GM12878 (cell line): ENCODE measurements at regions not wholly inside any gene's neighbourhood (a gene's known extent, or its start where the extent isn't known, plus 50 kb on each side); places are given as distances from the start of the nearest gene placed in this dataset.

Source experiments
- ATAC-seq: fragments of 200-7000 bp; cut with Tn5 transposase; 3 replicates; pipeline ENCODE4 v1.9.1; 2020; ENCODE audit warnings: mild to moderate bottlenecking, moderate library complexity
- BruUV-seq: library from RNA; stranded (reverse); fragments of 400-500 nt; replicated peaks from 2 replicates; lab custom pipeline; 2021; lab: Mats Ljungman, UMichigan
- CTCF ChIA-PET: fragments of 300-600 bp; sonication (Branson Sonifier 250); formaldehyde crosslinking; extraction: SDS; loops from one replicate; lab custom pipeline; 2021; ENCODE audit warnings: inconsistent platforms; lab: Yijun Ruan, JAX
- POLR2A ChIA-PET: fragments of 350-600 bp; formaldehyde crosslinking; extraction: SDS; loops from one replicate; lab custom pipeline; 2021; ENCODE audit warnings: inconsistent platforms; lab: Charles Lee
- RAD21 ChIA-PET: fragments of 300-600 bp; sonication (Branson Sonifier 250); formaldehyde crosslinking; loops from one replicate; lab custom pipeline; 2023; ENCODE audit warnings: antibody characterized with exemption; ENCODE audit not compliant: unreplicated experiment; lab: Charles Lee
- SMC1A ChIA-PET: fragments of 300-600 bp; sonication (Branson Sonifier 250); formaldehyde crosslinking; loops from one replicate; lab custom pipeline; 2023; ENCODE audit not compliant: unreplicated experiment, uncharacterized antibody; lab: Charles Lee
- DNase-seq: peaks from one replicate; pipeline ENCODE4 v3.0.0-alpha.2; 2011; ENCODE audit warnings: low read depth, low spot score
- FAIRE-seq: peaks from 3 replicates; lab custom pipeline; 2011; peaks lifted over from hg19 to GRCh38; lab: Jason Lieb, UNC
- H2AFZ ChIP-seq: 2 replicates; pipeline ENCODE4 v1.6.0; 2011; ENCODE audit warnings: low read depth, low read length, control low read depth; ENCODE audit not compliant: control insufficient read depth
- H3K27ac ChIP-seq: 2 replicates; pipeline ENCODE4 v1.5.1; 2011; ENCODE audit warnings: control low read depth; ENCODE audit not compliant: control insufficient read depth, insufficient read depth
- H3K27me3 ChIP-seq, 2 experiments: replicated peaks in 1 of 2; 2 replicates each; pipeline versions ENCODE4 v1.6.0 to v1.6.1; 2011; ENCODE audit warnings: low read length in 1 of 2; ENCODE audit not compliant: control insufficient read depth in 2 of 2, insufficient read depth in 2 of 2
- H3K36me3 ChIP-seq, 2 experiments: 2 replicates each; pipeline ENCODE4 v1.5.1; 2011; ENCODE audit warnings: low read length in 1 of 2; ENCODE audit not compliant: control insufficient read depth in 2 of 2, insufficient read depth in 2 of 2
- H3K4me1 ChIP-seq: 2 replicates; pipeline ENCODE4 v1.6.1; 2011; ENCODE audit warnings: mild to moderate bottlenecking, low read length, moderate library complexity, mixed read lengths; ENCODE audit not compliant: control insufficient read depth, insufficient read depth
- H3K4me2 ChIP-seq: 2 replicates; pipeline ENCODE4 v1.6.0; 2011; ENCODE audit warnings: control low read depth; ENCODE audit not compliant: control insufficient read depth, insufficient read depth
- H3K4me3 ChIP-seq: fragments of 200-600 bp; sonication (generic); 2 replicates; pipeline ENCODE4 v1.5.1; 2016
- H3K79me2 ChIP-seq: 2 replicates; pipeline ENCODE4 v1.6.0; 2011; ENCODE audit warnings: low read length; ENCODE audit not compliant: control insufficient read depth, insufficient read depth
- H3K9ac ChIP-seq: 2 replicates; pipeline ENCODE4 v1.8.0; 2011; ENCODE audit warnings: low read length, control low read depth, mixed read lengths; ENCODE audit not compliant: control insufficient read depth, insufficient read depth
- H3K9me3 ChIP-seq: replicated peaks from 3 replicates; pipeline ENCODE4 v1.5.1; 2011; ENCODE audit warnings: mild to moderate bottlenecking, low read length; ENCODE audit not compliant: control insufficient read depth, insufficient read depth
- H4K20me1 ChIP-seq: 2 replicates; pipeline ENCODE4 v1.6.0; 2011; ENCODE audit not compliant: control insufficient read depth, insufficient read depth
- KLF5 ChIP-seq: fragments of 450-650 bp; IDR thresholded peaks from 2 replicates; pipeline ENCODE4 v1.6.1; 2014; ENCODE audit warnings: mild to moderate bottlenecking; ENCODE audit not compliant: partially characterized antibody
- NFXL1 ChIP-seq: fragments of 450-650 bp; IDR thresholded peaks from 2 replicates; pipeline ENCODE4 v1.6.1; 2017; ENCODE audit warnings: antibody characterized with exemption, mild to moderate bottlenecking, borderline replicate concordance
- PAX5 ChIP-seq: IDR thresholded peaks from 2 replicates; pipeline ENCODE4 v1.6.1; 2011; ENCODE audit warnings: low read depth, low read length, borderline replicate concordance
- PAX8 ChIP-seq: fragments of 450-650 bp; IDR thresholded peaks from 2 replicates; pipeline ENCODE4 v1.6.1; 2017; ENCODE audit warnings: mild to moderate bottlenecking, moderate library complexity
- POLR2AphosphoS5 ChIP-seq: IDR thresholded peaks from 2 replicates; pipeline ENCODE4 v1.6.1; 2011; ENCODE audit warnings: mild to moderate bottlenecking, low read length, inconsistent platforms
- SP1 ChIP-seq: IDR thresholded peaks from one replicate; pipeline ENCODE4 v1.6.1; 2011; ENCODE audit warnings: low read depth, low read length
- ZNF274 ChIP-seq: IDR thresholded peaks from one replicate; pipeline ENCODE4 v1.8.0; 2011; ENCODE audit not compliant: insufficient read length, insufficient read depth
- ZNF622 ChIP-seq: fragments of 450-650 bp; IDR thresholded peaks from 2 replicates; pipeline ENCODE4 v1.6.1; 2017; ENCODE audit warnings: mild to moderate bottlenecking, inconsistent platforms
- WGBS: methylation state at CpG from one replicate; pipeline ENCODE4 v1.1.6; 2016; ENCODE audit warnings: low lambda C conversion rate; ENCODE audit not compliant: insufficient replicate concordance, insufficient coverage; ENCODE audit errors: missing lambda C conversion rate; 5-methylcytosine and 5-hydroxymethylcytosine counted together
- in situ Hi-C: fragments of 300-500 bp; cut with MboI; formaldehyde crosslinking; loops from 9 replicates; pipeline ENCODE4 v1.14.3; 2018; ENCODE audit warnings: mixed read lengths
- intact Hi-C: fragments of 100-400 bp; cut with micrococcal nuclease; formaldehyde crosslinking; loops from one replicate; pipeline ENCODE4 v1.14.2; 2022; ENCODE audit not compliant: unreplicated experiment
- TF ChIP-seq, protein P1 (sequence below): IDR thresholded peaks from 2 replicates; pipeline ENCODE4 v1.6.1; 2011; ENCODE audit warnings: borderline replicate concordance, low read depth, mild to moderate bottlenecking, moderate library complexity, mixed read lengths, low read length; ENCODE audit not compliant: insufficient read depth; ENCODE audit errors: extremely low read length
- TF ChIP-seq, protein P2 (sequence below): fragments of 450-650 bp; IDR thresholded peaks from 2 replicates; pipeline ENCODE4 v1.6.1; 2016; ENCODE audit warnings: mild to moderate bottlenecking, moderate library complexity, borderline replicate concordance

DNA sequence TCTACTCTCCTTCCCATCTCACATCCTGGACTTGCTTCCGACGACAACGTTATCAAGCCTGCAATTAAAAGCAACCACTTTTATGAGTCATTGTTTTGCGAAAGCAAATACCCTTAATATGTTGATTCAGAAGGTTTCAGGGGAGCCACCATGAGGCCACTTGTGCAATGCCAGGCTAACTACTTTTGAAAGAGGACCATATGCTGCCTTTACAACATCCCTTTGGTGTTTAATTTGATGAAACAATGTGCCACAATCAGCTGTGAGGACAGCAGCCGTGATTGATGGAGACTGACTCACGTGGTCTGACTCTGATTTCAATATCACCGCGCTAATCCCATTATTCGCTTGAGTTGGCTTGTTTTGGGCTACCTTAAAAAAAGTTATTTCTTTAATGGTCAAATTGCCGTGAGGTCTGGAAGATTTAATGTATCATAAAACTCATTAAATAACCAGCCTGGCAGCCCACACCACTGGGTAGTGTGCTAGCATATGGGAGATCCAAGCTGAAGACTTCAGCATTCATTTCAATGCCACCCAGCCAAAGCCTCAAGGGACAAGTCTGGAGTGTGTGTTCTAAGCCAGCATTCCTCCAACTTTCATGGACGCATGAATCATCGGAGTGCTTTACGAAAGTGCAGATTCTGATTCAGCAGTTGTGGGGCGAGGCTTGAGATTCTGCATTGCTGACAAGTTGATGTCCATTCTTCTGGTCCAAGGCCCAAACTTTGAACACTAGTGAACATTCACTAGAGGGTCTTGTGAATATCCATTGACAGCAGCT, 73.3 kb upstream of the PAXBP1 start:
- no peak overlapping the region for H3K4me2 ChIP-seq
- FAIRE-seq, result no peak
- 76% methylated on average over 14 of the region's 14 CpGs for WGBS

More for the DNA sequence above, 73.3 kb upstream of the PAXBP1 start:
- Histone ChIP-seq H4K20me1 (no peaks in the 10 kb centered on the region), H3K79me2 (no peaks in the 10 kb centered on the region), H3K27ac (no peak overlapping the region), H3K9ac (no peak overlapping the region), H3K27me3 (peaks cover 0 to 2% of the 10 kb centered on the region in 2 experiments; a peak in 3 of 4 replicates), H3K4me1 (no peaks in the 10 kb centered on the region), H3K9me3 (no peaks in the 10 kb centered on the region), H2AFZ (no peak overlapping the region), H3K36me3 (no peaks in the 10 kb centered on the region), H3K4me3 (no peak overlapping the region)
- BruUV-seq, result no TSS peak
- ChIA-PET CTCF (interaction anchor here (0.7 to 1.0 kb wide), 2 partner anchors 12 to 166 kb away, joined by 3 read pairs; no protein-coding TSS in a partner anchor), RAD21 (no interaction called here), SMC1A (interaction anchor here (1.0 kb wide), 1 partner anchor 12 kb away, joined by 4 read pairs; no protein-coding TSS in a partner anchor), POLR2A (no interaction called here)
- intact Hi-C loops, result no loop called here
- in situ Hi-C loops, result no loop called here
- no peak for ATAC-seq
- DNase-seq, result no peak
- TF ChIP-seq, protein P1, sequence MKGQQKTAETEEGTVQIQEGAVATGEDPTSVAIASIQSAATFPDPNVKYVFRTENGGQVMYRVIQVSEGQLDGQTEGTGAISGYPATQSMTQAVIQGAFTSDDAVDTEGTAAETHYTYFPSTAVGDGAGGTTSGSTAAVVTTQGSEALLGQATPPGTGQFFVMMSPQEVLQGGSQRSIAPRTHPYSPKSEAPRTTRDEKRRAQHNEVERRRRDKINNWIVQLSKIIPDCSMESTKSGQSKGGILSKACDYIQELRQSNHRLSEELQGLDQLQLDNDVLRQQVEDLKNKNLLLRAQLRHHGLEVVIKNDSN, result no peak
- TF ChIP-seq, protein P2, sequence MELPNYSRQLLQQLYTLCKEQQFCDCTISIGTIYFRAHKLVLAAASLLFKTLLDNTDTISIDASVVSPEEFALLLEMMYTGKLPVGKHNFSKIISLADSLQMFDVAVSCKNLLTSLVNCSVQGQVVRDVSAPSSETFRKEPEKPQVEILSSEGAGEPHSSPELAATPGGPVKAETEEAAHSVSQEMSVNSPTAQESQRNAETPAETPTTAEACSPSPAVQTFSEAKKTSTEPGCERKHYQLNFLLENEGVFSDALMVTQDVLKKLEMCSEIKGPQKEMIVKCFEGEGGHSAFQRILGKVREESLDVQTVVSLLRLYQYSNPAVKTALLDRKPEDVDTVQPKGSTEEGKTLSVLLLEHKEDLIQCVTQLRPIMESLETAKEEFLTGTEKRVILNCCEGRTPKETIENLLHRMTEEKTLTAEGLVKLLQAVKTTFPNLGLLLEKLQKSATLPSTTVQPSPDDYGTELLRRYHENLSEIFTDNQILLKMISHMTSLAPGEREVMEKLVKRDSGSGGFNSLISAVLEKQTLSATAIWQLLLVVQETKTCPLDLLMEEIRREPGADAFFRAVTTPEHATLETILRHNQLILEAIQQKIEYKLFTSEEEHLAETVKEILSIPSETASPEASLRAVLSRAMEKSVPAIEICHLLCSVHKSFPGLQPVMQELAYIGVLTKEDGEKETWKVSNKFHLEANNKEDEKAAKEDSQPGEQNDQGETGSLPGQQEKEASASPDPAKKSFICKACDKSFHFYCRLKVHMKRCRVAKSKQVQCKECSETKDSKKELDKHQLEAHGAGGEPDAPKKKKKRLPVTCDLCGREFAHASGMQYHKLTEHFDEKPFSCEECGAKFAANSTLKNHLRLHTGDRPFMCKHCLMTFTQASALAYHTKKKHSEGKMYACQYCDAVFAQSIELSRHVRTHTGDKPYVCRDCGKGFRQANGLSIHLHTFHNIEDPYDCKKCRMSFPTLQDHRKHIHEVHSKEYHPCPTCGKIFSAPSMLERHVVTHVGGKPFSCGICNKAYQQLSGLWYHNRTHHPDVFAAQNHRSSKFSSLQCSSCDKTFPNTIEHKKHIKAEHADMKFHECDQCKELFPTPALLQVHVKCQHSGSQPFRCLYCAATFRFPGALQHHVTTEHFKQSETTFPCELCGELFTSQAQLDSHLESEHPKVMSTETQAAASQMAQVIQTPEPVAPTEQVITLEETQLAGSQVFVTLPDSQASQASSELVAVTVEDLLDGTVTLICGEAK, result no peak
- TF ChIP-seq PAX5, result no peak
- no peak for TF ChIP-seq SP1
- TF ChIP-seq POLR2AphosphoS5, result no peak
- TF ChIP-seq PAX8, result no peak
- TF ChIP-seq ZNF274, result no peak
- no peak for TF ChIP-seq KLF5
- TF ChIP-seq ZNF622, result no peak
- TF ChIP-seq NFXL1, result no peak
